DOHH2 (cell line): ENCODE measurements at regions not wholly inside any gene's neighbourhood (a gene's known extent, or its start where the extent isn't known, plus 50 kb on each side); places are given as distances from the start of the nearest gene placed in this dataset.
"Not testable (repeated sequence)": the region's sequence is repeated elsewhere in the genome, so short reads cannot be mapped to it uniquely, and the experiment has no call there.

Experiments used
- H3F3A ChIP-seq: fragments of 200-600 bp; sonication (generic), shearing (Covaris generic); 2 replicates; pipeline ENCODE4 v1.6.0; 2016; ENCODE audit warnings: antibody characterized with exemption, mild to moderate bottlenecking; ENCODE audit not compliant: control insufficient read depth, insufficient read depth
- H3K27ac ChIP-seq: fragments of 200-600 bp; sonication (generic); 2 replicates; pipeline ENCODE4 v1.5.1; 2014; ENCODE audit warnings: low read depth, mild to moderate bottlenecking, low read length, moderate library complexity
- H3K27me3 ChIP-seq: fragments of 200-600 bp; sonication (generic); 2 replicates; pipeline ENCODE4 v1.6.1; 2014; ENCODE audit warnings: mild to moderate bottlenecking, low read length, mixed read lengths; ENCODE audit not compliant: control insufficient read depth
- H3K36me3 ChIP-seq: fragments of 200-600 bp; sonication (generic); 2 replicates; pipeline ENCODE4 v1.6.1; 2014; ENCODE audit warnings: mild to moderate bottlenecking, low read length, moderate library complexity, mixed read lengths; ENCODE audit not compliant: control insufficient read depth
- H3K4me1 ChIP-seq: fragments of 200-600 bp; sonication (generic); 2 replicates; pipeline ENCODE4 v1.6.1; 2014; ENCODE audit warnings: mild to moderate bottlenecking, low read length, mixed read lengths; ENCODE audit not compliant: control insufficient read depth
- H3K4me2 ChIP-seq: fragments of 200-600 bp; sonication (generic); 2 replicates; pipeline ENCODE4 v1.6.0; 2014; ENCODE audit warnings: mild to moderate bottlenecking, low read length, moderate library complexity
- H3K4me3 ChIP-seq: fragments of 200-600 bp; sonication (generic); 2 replicates; pipeline ENCODE4 v1.5.1; 2014; ENCODE audit warnings: mild to moderate bottlenecking, low read length, mixed read lengths
- H3K79me2 ChIP-seq: fragments of 200-600 bp; sonication (generic); 2 replicates; pipeline ENCODE4 v1.6.1; 2014; ENCODE audit warnings: mild to moderate bottlenecking, low read length, mixed read lengths; ENCODE audit not compliant: control insufficient read depth
- H3K9me2 ChIP-seq: fragments of 200-600 bp; sonication (generic); replicated peaks from 2 replicates; pipeline ENCODE4 v1.6.1; 2014; ENCODE audit warnings: mild to moderate bottlenecking, low read length, mixed read lengths; ENCODE audit not compliant: control insufficient read depth
- H3K9me3 ChIP-seq: fragments of 200-600 bp; sonication (generic); 2 replicates; pipeline ENCODE4 v1.6.1; 2014; ENCODE audit warnings: antibody characterized with exemption, low read length, mixed read lengths; ENCODE audit not compliant: control insufficient read depth, insufficient read depth
- H4K20me1 ChIP-seq: fragments of 200-600 bp; sonication (generic); 2 replicates; pipeline ENCODE4 v1.6.0; 2014; ENCODE audit warnings: low read depth, mild to moderate bottlenecking, antibody characterized with exemption, low read length, moderate library complexity; ENCODE audit not compliant: control insufficient read depth, insufficient read depth
- CTCF ChIP-seq: fragments of 200-600 bp; sonication (generic); IDR thresholded peaks from one replicate; pipeline ENCODE4 v1.5.1; 2014; ENCODE audit warnings: antibody characterized with exemption, mild to moderate bottlenecking, low read depth, low read length; ENCODE audit not compliant: poor library complexity, severe bottlenecking
- EZH2phosphoT487 ChIP-seq: fragments of 200-600 bp; sonication (generic); IDR thresholded peaks from 2 replicates; pipeline ENCODE4 v1.6.1; 2017; ENCODE audit warnings: borderline replicate concordance, mild to moderate bottlenecking, antibody characterized with exemption, low read length, moderate library complexity, mixed read lengths

- no peaks in the 10 kb centered on the region for H3K9me2 ChIP-seq
- H3K4me1 ChIP-seq: no peaks in the 10 kb centered on the region
- H3K27me3 ChIP-seq: no peaks in the 10 kb centered on the region
- H4K20me1 ChIP-seq: no peaks in the 10 kb centered on the region
- no peaks in the 10 kb centered on the region for H3K36me3 ChIP-seq
- H3K27ac ChIP-seq: no peak overlapping the region
- H3F3A ChIP-seq: no peaks in the 10 kb centered on the region
- H3K4me3 ChIP-seq: no peak overlapping the region
- no peaks in the 10 kb centered on the region for H3K9me3 ChIP-seq
- no peak overlapping the region for H3K4me2 ChIP-seq
- no peaks in the 10 kb centered on the region for H3K79me2 ChIP-seq
- no peak for TF ChIP-seq CTCF
- no peak for TF ChIP-seq EZH2phosphoT487
These were observed 300.8 kb downstream of the PCDH7 start for GRCh38 chr4:31021008-31021407.

GRCh38 chr4:31022702-31023101, 302.5 kb downstream of the PCDH7 start:
- TF ChIP-seq CTCF (no peak), EZH2phosphoT487 (no peak)
- no peaks in the 10 kb centered on the region for H3K36me3 ChIP-seq
- no peak overlapping the region for H3K4me2 ChIP-seq
- no peaks in the 10 kb centered on the region for H4K20me1 ChIP-seq
- H3K27me3 ChIP-seq: no peaks in the 10 kb centered on the region
- no peaks in the 10 kb centered on the region for H3K9me2 ChIP-seq
- no peaks in the 10 kb centered on the region for H3K79me2 ChIP-seq
- H3K27ac ChIP-seq: no peak overlapping the region
- no peaks in the 10 kb centered on the region for H3K4me1 ChIP-seq
- no peaks in the 10 kb centered on the region for H3F3A ChIP-seq
- H3K9me3 ChIP-seq: no peaks in the 10 kb centered on the region
- no peak overlapping the region for H3K4me3 ChIP-seq

GRCh38 chr4:31023109-31023508, 302.9 kb downstream of the PCDH7 start:
- H3K27ac ChIP-seq: no peak overlapping the region
- no peaks in the 10 kb centered on the region for H3K9me2 ChIP-seq
- H3K79me2 ChIP-seq: no peaks in the 10 kb centered on the region
- no peaks in the 10 kb centered on the region for H4K20me1 ChIP-seq
- H3K36me3 ChIP-seq: no peaks in the 10 kb centered on the region
- no peaks in the 10 kb centered on the region for H3K27me3 ChIP-seq
- no peaks in the 10 kb centered on the region for H3K9me3 ChIP-seq
- H3F3A ChIP-seq: no peaks in the 10 kb centered on the region
- H3K4me3 ChIP-seq: no peak overlapping the region
- H3K4me1 ChIP-seq: no peaks in the 10 kb centered on the region
- TF ChIP-seq CTCF: no peak
- no peak for TF ChIP-seq EZH2phosphoT487
- H3K4me2 ChIP-seq: no peak overlapping the region

- no peaks in the 10 kb centered on the region for H3K4me1 ChIP-seq
- H4K20me1 ChIP-seq: no peaks in the 10 kb centered on the region
These were observed 303.6 kb downstream of the PCDH7 start for GRCh38 chr4:31023742-31024141.

GRCh38 chr4:31024781-31025180, 304.6 kb downstream of the PCDH7 start:
- not testable (repeated sequence) for H3K36me3 ChIP-seq, H3K27ac ChIP-seq, H4K20me1 ChIP-seq, H3K4me2 ChIP-seq, H3K79me2 ChIP-seq, H3K27me3 ChIP-seq, H3K4me1 ChIP-seq, H3K4me3 ChIP-seq, H3K9me2 ChIP-seq, H3K9me3 ChIP-seq, H3F3A ChIP-seq

More at GRCh38 chr4:31023742-31024141, 303.6 kb downstream of the PCDH7 start:
- Histone ChIP-seq H3K4me3 (no peak overlapping the region), H3K4me2 (no peak overlapping the region), H3K36me3 (no peaks in the 10 kb centered on the region), H3K9me3 (no peaks in the 10 kb centered on the region), H3K9me2 (no peaks in the 10 kb centered on the region), H3K79me2 (no peaks in the 10 kb centered on the region), H3F3A (no peaks in the 10 kb centered on the region), H3K27ac (no peak overlapping the region), H3K27me3 (no peaks in the 10 kb centered on the region)
- TF ChIP-seq CTCF (no peak), EZH2phosphoT487 (no peak)
